ENCODE measurements at regions not wholly inside any gene's neighbourhood (a gene's known extent, or its start where the extent isn't known, plus 50 kb on each side); places are given as distances from the start of the nearest gene placed in this dataset.

DNA sequence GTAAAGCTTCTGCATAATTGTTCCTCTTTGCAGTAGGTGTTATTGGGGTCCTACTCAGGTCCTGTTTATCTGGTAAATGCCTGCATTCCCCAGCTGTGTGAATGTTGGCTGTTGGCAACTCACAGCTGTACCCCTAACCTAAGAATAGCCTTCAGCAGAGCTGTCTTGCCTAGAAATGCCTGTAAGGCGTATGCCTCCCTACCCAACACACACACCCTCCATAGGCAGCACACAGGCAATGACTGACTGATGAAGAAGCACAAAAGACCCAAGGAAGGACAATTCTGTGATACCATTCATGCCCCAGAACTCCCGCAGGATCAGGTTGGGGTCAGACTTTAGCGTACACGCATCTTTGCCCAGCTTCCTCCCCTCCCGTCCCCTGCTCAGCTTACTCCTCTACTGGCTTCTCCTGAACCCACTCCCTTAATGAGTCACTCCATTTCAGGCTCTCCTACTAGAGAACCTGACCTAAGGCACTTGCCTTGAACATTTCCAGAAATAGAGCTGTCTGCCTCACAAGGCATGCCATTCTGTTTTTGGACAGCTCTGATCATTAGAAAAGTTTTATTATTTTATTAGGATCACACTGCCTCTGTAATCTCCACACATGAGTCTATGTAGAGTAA, 99.2 kb upstream of the PIK3CG start:
- no peak for TF ChIP-seq POLR2AphosphoS5 (IDR thresholded peaks at IDR 0.05; ENCODE audit: low read depth)
- no peak for TF ChIP-seq CTCF (conservative IDR thresholded peaks at IDR 0.05; ENCODE audit: low read depth in 2 of 2)
- no peak for TF ChIP-seq EZH2 (IDR thresholded peaks at IDR 0.05; ENCODE audit: low read depth, unreplicated experiment)
- TF ChIP-seq ZNF114 (CRISPR knock-in tag; IDR thresholded peaks at IDR 0.05): no peak
- TF ChIP-seq, protein P1, sequence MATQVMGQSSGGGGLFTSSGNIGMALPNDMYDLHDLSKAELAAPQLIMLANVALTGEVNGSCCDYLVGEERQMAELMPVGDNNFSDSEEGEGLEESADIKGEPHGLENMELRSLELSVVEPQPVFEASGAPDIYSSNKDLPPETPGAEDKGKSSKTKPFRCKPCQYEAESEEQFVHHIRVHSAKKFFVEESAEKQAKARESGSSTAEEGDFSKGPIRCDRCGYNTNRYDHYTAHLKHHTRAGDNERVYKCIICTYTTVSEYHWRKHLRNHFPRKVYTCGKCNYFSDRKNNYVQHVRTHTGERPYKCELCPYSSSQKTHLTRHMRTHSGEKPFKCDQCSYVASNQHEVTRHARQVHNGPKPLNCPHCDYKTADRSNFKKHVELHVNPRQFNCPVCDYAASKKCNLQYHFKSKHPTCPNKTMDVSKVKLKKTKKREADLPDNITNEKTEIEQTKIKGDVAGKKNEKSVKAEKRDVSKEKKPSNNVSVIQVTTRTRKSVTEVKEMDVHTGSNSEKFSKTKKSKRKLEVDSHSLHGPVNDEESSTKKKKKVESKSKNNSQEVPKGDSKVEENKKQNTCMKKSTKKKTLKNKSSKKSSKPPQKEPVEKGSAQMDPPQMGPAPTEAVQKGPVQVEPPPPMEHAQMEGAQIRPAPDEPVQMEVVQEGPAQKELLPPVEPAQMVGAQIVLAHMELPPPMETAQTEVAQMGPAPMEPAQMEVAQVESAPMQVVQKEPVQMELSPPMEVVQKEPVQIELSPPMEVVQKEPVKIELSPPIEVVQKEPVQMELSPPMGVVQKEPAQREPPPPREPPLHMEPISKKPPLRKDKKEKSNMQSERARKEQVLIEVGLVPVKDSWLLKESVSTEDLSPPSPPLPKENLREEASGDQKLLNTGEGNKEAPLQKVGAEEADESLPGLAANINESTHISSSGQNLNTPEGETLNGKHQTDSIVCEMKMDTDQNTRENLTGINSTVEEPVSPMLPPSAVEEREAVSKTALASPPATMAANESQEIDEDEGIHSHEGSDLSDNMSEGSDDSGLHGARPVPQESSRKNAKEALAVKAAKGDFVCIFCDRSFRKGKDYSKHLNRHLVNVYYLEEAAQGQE (IDR thresholded peaks at IDR 0.05; ENCODE audit: unreplicated experiment): no peak
- TF ChIP-seq ZNF331 (CRISPR knock-in tag; IDR thresholded peaks at IDR 0.05; ENCODE audit: low read depth): no peak
- TF ChIP-seq EZH2phosphoT487 (IDR thresholded peaks at IDR 0.05; ENCODE audit: unreplicated experiment): no peak
- no peak for TF ChIP-seq STAT1 (IDR thresholded peaks at IDR 0.05; ENCODE audit: unreplicated experiment)
- TF ChIP-seq JUNB (IDR thresholded peaks at IDR 0.05; ENCODE audit: unreplicated experiment): no peak
- TF ChIP-seq NANOG (IDR thresholded peaks at IDR 0.05; ENCODE audit: borderline replicate concordance): no peak
- TF ChIP-seq CREB1 (CRISPR knock-in tag; IDR thresholded peaks at IDR 0.05; ENCODE audit: low read depth): no peak
- no peak for TF ChIP-seq ETS1 (IDR thresholded peaks at IDR 0.05)

All from GM23338 (cell line).